LNCAP (cell line): ENCODE measurements at regions not wholly inside any gene's neighbourhood (a gene's known extent, or its start where the extent isn't known, plus 50 kb on each side); places are given as distances from the start of the nearest gene placed in this dataset.

Experiments used
- CTCF ChIP-seq: fragments of 450-650 bp; IDR thresholded peaks from 2 replicates; pipeline ENCODE4 v1.5.1; 2017; ENCODE audit warnings: mild to moderate bottlenecking

GRCh38 chr20:40343390-40343789 is 345.6 kb downstream of the MAFB start:
- TF ChIP-seq CTCF: no peak

GRCh38 chr20:40341561-40341960 is 347.5 kb downstream of the MAFB start:
- TF ChIP-seq CTCF: no peak

GRCh38 chr20:40339661-40340449 is 349.2 kb downstream of the MAFB start:
- TF ChIP-seq CTCF: no peak

- no peak for TF ChIP-seq CTCF
Measured at GRCh38 chr20:40336533-40336932, 352.5 kb downstream of the MAFB start.

GRCh38 chr20:40335901-40336351 is 353.1 kb downstream of the MAFB start:
- no peak for TF ChIP-seq CTCF

GRCh38 chr20:40335437-40335836 is 353.6 kb downstream of the MAFB start:
- TF ChIP-seq CTCF: no peak

GRCh38 chr20:40333591-40333990 is 355.4 kb downstream of the MAFB start:
- TF ChIP-seq CTCF: no peak
